ENCODE measurements at regions not wholly inside any gene's neighbourhood (a gene's known extent, or its start where the extent isn't known, plus 50 kb on each side); places are given as distances from the start of the nearest gene placed in this dataset.

- intact Hi-C loops (cut with DNase I) = no loop called here
- DNase-seq = no peak
Observed at GRCh38 chr13:77480066-77480465, 55.4 kb upstream of the SCEL start.

- intact Hi-C loops (cut with DNase I) = loop anchor here (2.0 kb wide), 1 partner anchor 153 kb away; the partner anchor contains the start of gene MYCBP2
- DNase-seq = no peak
Observed at GRCh38 chr13:77479326-77479725, 56.2 kb upstream of the SCEL start.

- no peak for DNase-seq
- intact Hi-C loops (cut with DNase I) = no loop called here
Observed at GRCh38 chr13:77477299-77477848, 58.1 kb upstream of the SCEL start.

- DNase-seq = no peak
- intact Hi-C loops (cut with DNase I) = no loop called here
Observed at GRCh38 chr13:77476456-77476855, 59.0 kb upstream of the SCEL start.

GRCh38 chr13:77475345-77476084 is 60.0 kb upstream of the SCEL start:
- intact Hi-C loops (cut with DNase I) = no loop called here
- DNase-seq = no peak

- intact Hi-C loops (cut with DNase I) = no loop called here
- DNase-seq = no peak
Observed at GRCh38 chr13:77470986-77471385, 64.5 kb upstream of the SCEL start.

- DNase-seq = no peak
- intact Hi-C loops (cut with DNase I) = no loop called here
Observed at GRCh38 chr13:77466753-77467422, 68.6 kb upstream of the SCEL start.

- DNase-seq = no peak
- intact Hi-C loops (cut with DNase I) = no loop called here
Observed at GRCh38 chr13:77465603-77466195, 69.8 kb upstream of the SCEL start.

- intact Hi-C loops (cut with DNase I) = no loop called here
- peak in 13 of 42 donors; percentile 2 to 61 (median 20) for DNase-seq
Observed at GRCh38 chr13:77460195-77460594, 75.3 kb upstream of the SCEL start.

- no peak for DNase-seq
- intact Hi-C loops (cut with DNase I) = no loop called here
Observed at GRCh38 chr13:77459592-77459991, 75.9 kb upstream of the SCEL start.

- DNase-seq = no peak
- intact Hi-C loops (cut with DNase I) = no loop called here
Observed at GRCh38 chr13:77458736-77459135, 76.8 kb upstream of the SCEL start.

- no peak for DNase-seq
- intact Hi-C loops (cut with DNase I) = no loop called here
Observed at GRCh38 chr13:77457966-77458365, 77.5 kb upstream of the SCEL start.

GRCh38 chr13:77456271-77456670 is 79.2 kb upstream of the SCEL start:
- DNase-seq = no peak
- intact Hi-C loops (cut with DNase I) = no loop called here

- intact Hi-C loops (cut with DNase I) = no loop called here
- no peak for DNase-seq
Observed at GRCh38 chr13:77449265-77449664, 86.2 kb upstream of the SCEL start.

GRCh38 chr13:77448689-77449088 is 86.8 kb upstream of the SCEL start:
- DNase-seq = peak in 24 of 42 donors; percentile 3 to 45 (median 14)
- intact Hi-C loops (cut with DNase I) = no loop called here

- no peak for DNase-seq
- intact Hi-C loops (cut with DNase I) = no loop called here
Observed at GRCh38 chr13:77443511-77443910, 92.0 kb upstream of the SCEL start.

- intact Hi-C loops (cut with DNase I) = no loop called here
Observed at GRCh38 chr13:77437267-77437666, 98.2 kb upstream of the SCEL start.

GRCh38 chr13:77434289-77434688 is 101.2 kb upstream of the SCEL start:
- DNase-seq = no peak
- intact Hi-C loops (cut with DNase I) = no loop called here

More at GRCh38 chr13:77437267-77437666, 98.2 kb upstream of the SCEL start:
- no peak for DNase-seq

GRCh38 chr13:77431449-77431848 is 104.1 kb upstream of the SCEL start:
- no peak for DNase-seq
- intact Hi-C loops (cut with DNase I) = no loop called here

GRCh38 chr13:77430377-77430951 is 103.6 kb upstream of the MYCBP2 start:
- intact Hi-C loops (cut with DNase I) = no loop called here
- DNase-seq = no peak
